Astrocyte of the spinal cord (primary cell): ENCODE measurements at regions not wholly inside any gene's neighbourhood (a gene's known extent, or its start where the extent isn't known, plus 50 kb on each side); places are given as distances from the start of the nearest gene placed in this dataset.

Experiments
- DNase-seq: peaks from one replicate; pipeline ENCODE4 v3.0.0; 2011; ENCODE audit warnings: low read depth, low spot score
- H3K4me3 ChIP-seq: 2 replicates; pipeline ENCODE4 v1.5.1; 2011; ENCODE audit warnings: low read depth, mild to moderate bottlenecking, low read length, moderate library complexity
- in situ Hi-C: cut with HindIII; loops from 2 replicates; pipeline ENCODE4 v1.10.0; 2017; ENCODE audit warnings: low sequenced_read_pairs
- TF ChIP-seq, protein P1 (sequence below): IDR thresholded peaks from 2 replicates; pipeline ENCODE4 v1.5.1; 2012; ENCODE audit warnings: low read depth, mild to moderate bottlenecking, low read length, inconsistent platforms

GRCh38 chr15:98326804-98327203 is 321.5 kb upstream of the IGF1R start:
- DNase-seq: no peak
- in situ Hi-C loops: no loop called here
- TF ChIP-seq, protein P1, sequence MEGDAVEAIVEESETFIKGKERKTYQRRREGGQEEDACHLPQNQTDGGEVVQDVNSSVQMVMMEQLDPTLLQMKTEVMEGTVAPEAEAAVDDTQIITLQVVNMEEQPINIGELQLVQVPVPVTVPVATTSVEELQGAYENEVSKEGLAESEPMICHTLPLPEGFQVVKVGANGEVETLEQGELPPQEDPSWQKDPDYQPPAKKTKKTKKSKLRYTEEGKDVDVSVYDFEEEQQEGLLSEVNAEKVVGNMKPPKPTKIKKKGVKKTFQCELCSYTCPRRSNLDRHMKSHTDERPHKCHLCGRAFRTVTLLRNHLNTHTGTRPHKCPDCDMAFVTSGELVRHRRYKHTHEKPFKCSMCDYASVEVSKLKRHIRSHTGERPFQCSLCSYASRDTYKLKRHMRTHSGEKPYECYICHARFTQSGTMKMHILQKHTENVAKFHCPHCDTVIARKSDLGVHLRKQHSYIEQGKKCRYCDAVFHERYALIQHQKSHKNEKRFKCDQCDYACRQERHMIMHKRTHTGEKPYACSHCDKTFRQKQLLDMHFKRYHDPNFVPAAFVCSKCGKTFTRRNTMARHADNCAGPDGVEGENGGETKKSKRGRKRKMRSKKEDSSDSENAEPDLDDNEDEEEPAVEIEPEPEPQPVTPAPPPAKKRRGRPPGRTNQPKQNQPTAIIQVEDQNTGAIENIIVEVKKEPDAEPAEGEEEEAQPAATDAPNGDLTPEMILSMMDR: no peak
- no peak overlapping the region for H3K4me3 ChIP-seq

DNA sequence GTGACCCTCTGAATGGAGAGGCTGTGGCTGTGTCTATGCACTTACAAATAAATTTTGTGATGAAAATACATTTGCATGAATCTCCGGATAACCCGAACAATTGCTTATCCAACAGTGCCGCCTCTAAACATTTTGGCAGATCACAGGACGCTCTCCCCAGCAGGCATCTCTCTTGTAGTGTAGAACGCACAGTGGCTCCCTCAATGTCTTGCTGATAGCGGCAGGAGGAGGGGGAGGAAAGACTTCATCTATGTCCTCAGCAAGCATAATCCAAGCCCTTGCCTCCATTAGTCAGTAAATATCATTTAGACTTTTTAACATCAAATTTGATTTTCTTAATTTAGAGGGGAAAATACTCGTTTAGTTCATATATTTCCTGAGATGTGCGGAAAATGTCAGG is 318.1 kb upstream of the IGF1R start:
- in situ Hi-C loops: no loop called here
- no peak overlapping the region for H3K4me3 ChIP-seq
- DNase-seq: no peak
- TF ChIP-seq, protein P1: no peak

DNA sequence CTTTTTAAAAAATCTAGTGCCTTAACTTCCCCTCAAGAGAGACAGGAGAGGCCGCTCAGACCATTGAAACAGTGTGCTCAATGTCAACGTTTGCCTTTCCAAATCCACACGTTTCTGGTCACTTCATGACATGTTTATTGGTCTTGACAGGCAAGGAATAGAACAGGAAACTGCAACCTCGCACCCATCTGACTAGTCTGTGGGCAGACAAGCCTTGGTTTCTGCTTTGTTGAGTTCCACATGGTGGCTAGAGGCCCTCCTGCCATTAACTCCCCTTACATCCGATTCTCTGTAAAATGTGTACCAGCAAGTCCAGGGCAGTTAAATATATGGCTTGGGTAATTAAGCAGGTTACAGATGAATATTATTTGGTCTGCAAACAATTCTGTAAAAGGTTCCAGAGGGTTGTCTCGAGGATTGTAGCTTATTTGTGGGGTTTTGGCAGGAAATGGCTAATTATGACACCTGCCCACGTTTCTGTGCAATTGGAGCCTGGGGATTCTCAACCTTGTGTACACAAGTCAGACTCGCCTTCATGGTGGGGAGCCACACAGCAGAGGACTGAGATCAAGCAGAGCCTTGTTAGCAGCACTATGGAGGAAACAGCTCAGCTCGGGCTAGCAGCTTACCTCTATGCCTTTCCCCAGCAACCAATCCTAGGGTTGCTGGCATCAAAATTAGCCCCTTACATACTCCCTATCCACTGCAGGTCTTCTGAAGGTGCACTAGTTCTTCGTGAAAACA is 317.5 kb upstream of the IGF1R start:
- H3K4me3 ChIP-seq: no peak overlapping the region
- DNase-seq: no peak
- TF ChIP-seq, protein P1: no peak
- in situ Hi-C loops: no loop called here

DNA sequence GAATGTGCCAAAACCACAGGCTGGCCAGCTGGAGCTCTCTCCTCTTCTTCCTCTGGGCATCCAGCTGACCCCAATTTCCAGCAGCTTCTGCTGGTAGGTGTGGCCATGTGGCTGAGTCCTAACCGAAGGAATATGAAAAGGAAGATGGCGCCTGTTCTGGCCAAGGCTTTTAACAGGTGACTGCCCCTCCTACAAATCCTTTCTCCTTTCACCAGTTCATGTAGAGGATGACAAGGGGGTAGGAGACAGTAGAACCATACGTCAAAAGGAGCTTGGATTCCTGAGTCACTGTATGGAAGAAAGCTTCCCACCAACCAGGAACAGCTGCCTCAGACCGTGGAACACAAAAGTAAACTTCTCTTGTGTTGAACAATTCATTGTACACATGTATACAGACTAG is 316.7 kb upstream of the IGF1R start:
- in situ Hi-C loops: no loop called here
- H3K4me3 ChIP-seq: no peak overlapping the region
- TF ChIP-seq, protein P1: no peak
- DNase-seq: no peak

DNA sequence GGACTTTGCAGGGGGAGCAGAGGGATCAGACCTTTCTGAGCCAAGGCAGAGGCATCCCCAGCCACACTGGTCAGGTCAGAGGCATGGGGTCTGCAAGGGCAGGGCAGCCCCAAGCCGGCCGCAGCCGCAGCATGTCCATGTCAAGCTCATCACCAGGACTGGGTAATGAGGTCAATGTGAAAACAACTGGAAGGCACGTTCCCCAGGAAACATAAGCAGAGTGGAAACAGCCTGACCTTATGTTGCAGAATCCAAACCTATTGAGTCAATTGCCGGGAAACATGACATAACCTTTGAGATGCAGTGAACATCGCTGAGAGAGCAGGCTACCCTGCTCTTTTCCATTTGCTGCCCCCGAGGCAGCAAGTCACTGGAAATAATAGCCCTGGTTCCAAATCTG is 315.1 kb upstream of the IGF1R start:
- in situ Hi-C loops: no loop called here
- TF ChIP-seq, protein P1: no peak
- H3K4me3 ChIP-seq: no peak overlapping the region
- no peak for DNase-seq

DNA sequence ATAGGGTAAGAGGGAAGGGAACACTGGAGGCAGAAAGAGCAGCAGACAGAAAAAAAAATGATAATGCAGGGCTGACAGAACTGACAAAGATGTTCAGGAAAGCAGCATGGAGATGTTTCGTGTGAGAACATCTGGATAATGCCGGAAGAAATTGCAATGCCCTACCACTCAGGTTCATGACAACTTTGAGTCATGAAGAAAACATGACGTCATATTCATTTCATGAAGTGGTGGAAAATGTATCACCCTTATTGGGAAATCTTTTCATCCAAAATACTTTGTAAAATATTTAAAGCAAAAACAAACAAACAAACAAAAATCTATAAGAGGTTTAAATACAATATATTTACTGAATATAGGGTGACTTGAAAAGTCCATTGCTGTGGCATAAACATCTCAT is 305.4 kb upstream of the IGF1R start:
- H3K4me3 ChIP-seq: no peak overlapping the region
- DNase-seq: no peak
- in situ Hi-C loops: no loop called here
- TF ChIP-seq, protein P1: no peak

GRCh38 chr15:98344591-98344990 is 303.7 kb upstream of the IGF1R start:
- TF ChIP-seq, protein P1: no peak
- no peak overlapping the region for H3K4me3 ChIP-seq
- in situ Hi-C loops: no loop called here
- DNase-seq: no peak
